GM12875 (cell line): ENCODE measurements at regions not wholly inside any gene's neighbourhood (a gene's known extent, or its start where the extent isn't known, plus 50 kb on each side); places are given as distances from the start of the nearest gene placed in this dataset.

Experiments
- H3K4me3 ChIP-seq: one replicate; pipeline ENCODE4 v1.5.1; 2011; ENCODE audit warnings: low read depth, low read length, control low read depth
- TF ChIP-seq, protein P1 (sequence below): IDR thresholded peaks from 2 replicates; pipeline ENCODE4 v1.5.1; 2011; ENCODE audit warnings: low read depth, mild to moderate bottlenecking, control low read depth, inconsistent platforms, low read length, moderate library complexity, borderline replicate concordance; ENCODE audit not compliant: insufficient read depth

- H3K4me3 ChIP-seq = no peak overlapping the region
- TF ChIP-seq, protein P1, sequence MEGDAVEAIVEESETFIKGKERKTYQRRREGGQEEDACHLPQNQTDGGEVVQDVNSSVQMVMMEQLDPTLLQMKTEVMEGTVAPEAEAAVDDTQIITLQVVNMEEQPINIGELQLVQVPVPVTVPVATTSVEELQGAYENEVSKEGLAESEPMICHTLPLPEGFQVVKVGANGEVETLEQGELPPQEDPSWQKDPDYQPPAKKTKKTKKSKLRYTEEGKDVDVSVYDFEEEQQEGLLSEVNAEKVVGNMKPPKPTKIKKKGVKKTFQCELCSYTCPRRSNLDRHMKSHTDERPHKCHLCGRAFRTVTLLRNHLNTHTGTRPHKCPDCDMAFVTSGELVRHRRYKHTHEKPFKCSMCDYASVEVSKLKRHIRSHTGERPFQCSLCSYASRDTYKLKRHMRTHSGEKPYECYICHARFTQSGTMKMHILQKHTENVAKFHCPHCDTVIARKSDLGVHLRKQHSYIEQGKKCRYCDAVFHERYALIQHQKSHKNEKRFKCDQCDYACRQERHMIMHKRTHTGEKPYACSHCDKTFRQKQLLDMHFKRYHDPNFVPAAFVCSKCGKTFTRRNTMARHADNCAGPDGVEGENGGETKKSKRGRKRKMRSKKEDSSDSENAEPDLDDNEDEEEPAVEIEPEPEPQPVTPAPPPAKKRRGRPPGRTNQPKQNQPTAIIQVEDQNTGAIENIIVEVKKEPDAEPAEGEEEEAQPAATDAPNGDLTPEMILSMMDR = no peak
Observed at GRCh38 chr4:181777518-181777917, 465.7 kb upstream of the TENM3 start.

GRCh38 chr4:181784881-181785280 is 458.3 kb upstream of the TENM3 start:
- TF ChIP-seq, protein P1 = no peak
- H3K4me3 ChIP-seq = no peak overlapping the region

- no peak overlapping the region for H3K4me3 ChIP-seq
- TF ChIP-seq, protein P1 = no peak
Observed at GRCh38 chr4:181792641-181793040, 450.6 kb upstream of the TENM3 start.

GRCh38 chr4:181793096-181793495 is 450.1 kb upstream of the TENM3 start:
- TF ChIP-seq, protein P1 = no peak
- H3K4me3 ChIP-seq = no peak overlapping the region

GRCh38 chr4:181796502-181796901 is 446.7 kb upstream of the TENM3 start:
- TF ChIP-seq, protein P1 = no peak

DNA sequence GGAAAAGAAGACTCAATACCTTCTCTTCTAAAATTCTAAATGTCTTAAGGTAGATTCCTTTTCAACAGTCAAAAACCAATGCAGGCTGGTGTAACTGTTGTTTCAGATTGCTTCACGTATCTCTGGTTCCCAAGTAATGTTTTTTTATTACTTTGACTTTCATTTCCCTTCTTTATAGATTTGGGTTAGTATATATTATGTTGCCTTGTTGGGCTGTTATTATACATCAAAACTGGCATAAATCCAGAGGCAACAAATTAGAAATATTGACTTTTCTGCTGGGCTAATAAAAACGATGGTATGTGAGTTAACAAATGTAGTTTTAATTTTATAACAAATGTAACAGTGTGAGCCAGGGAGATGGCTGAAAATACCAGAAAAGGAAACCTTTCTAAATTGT is 444.7 kb upstream of the TENM3 start:
- TF ChIP-seq, protein P1 = no peak
- H3K4me3 ChIP-seq = no peak overlapping the region

More at GRCh38 chr4:181796502-181796901, 446.7 kb upstream of the TENM3 start:
- no peak overlapping the region for H3K4me3 ChIP-seq

- no peak overlapping the region for H3K4me3 ChIP-seq
- TF ChIP-seq, protein P1 = no peak
Observed at GRCh38 chr4:181799561-181800069, 443.6 kb upstream of the TENM3 start.
